HepG2 (cell line): ENCODE measurements at regions not wholly inside any gene's neighbourhood (a gene's known extent, or its start where the extent isn't known, plus 50 kb on each side); places are given as distances from the start of the nearest gene placed in this dataset.

Experiments used
- ATAC-seq: fragments of 200-7000 bp; cut with Tn5 transposase; 3 replicates; pipeline ENCODE4 v1.9.1; 2020; ENCODE audit warnings: mild to moderate bottlenecking, moderate library complexity
- BruUV-seq: library from RNA; stranded (reverse); fragments of 400-500 nt; replicated peaks from 2 replicates; lab custom pipeline; 2021; lab: Mats Ljungman, UMichigan
- CTCF ChIA-PET: fragments of 300-600 bp; formaldehyde crosslinking; extraction: SDS; loops from one replicate; lab custom pipeline; 2021; ENCODE audit warnings: low total read pairs, inconsistent platforms, low intra/inter-chr PET ratio; lab: Yijun Ruan, JAX
- POLR2A ChIA-PET: fragments of 350-600 bp; sonication (Branson Sonifier 250); formaldehyde crosslinking; loops from one replicate; lab custom pipeline; 2020; ENCODE audit warnings: antibody characterized with exemption, inconsistent platforms; lab: Yijun Ruan, JAX
- DNase-seq: peaks from one replicate; pipeline ENCODE4 v3.0.0-alpha.2; 2015; ENCODE audit warnings: low spot score
- FAIRE-seq: peaks from 3 replicates; lab custom pipeline; 2011; peaks lifted over from hg19 to GRCh38; lab: Jason Lieb, UNC
- H2AFZ ChIP-seq: one replicate; pipeline ENCODE4 v1.6.1; 2011; ENCODE audit warnings: low read length, inconsistent platforms
- H3K27ac ChIP-seq: fragments of 300-600 bp; 3 replicates; pipeline ENCODE4 v1.8.0; 2011; ENCODE audit warnings: mixed run types, mild to moderate bottlenecking, mixed read lengths, low read length, inconsistent platforms; ENCODE audit not compliant: insufficient read depth; ENCODE audit errors: extremely low read length
- H3K27me3 ChIP-seq, 2 experiments: fragments of 200-600 bp in 1 of 2; 2 replicates in 1 of 2; 3 replicates in 1 of 2; pipeline versions ENCODE4 v1.6.0 to v1.8.0; 2011; ENCODE audit warnings: low read length in 2 of 2, mild to moderate bottlenecking in 2 of 2, moderate library complexity in 2 of 2, inconsistent platforms in 1 of 2; ENCODE audit not compliant: insufficient read depth in 2 of 2, control insufficient read depth in 1 of 2
- H3K36me3 ChIP-seq, 2 experiments: fragments of 200-600 bp in 1 of 2; replicated peaks in 1 of 2; 2 replicates in 1 of 2; 3 replicates in 1 of 2; pipeline versions ENCODE4 v1.5.1 to v1.8.0; 2011; ENCODE audit warnings: low read length in 2 of 2, inconsistent platforms in 1 of 2; ENCODE audit not compliant: insufficient read depth in 2 of 2, control insufficient read depth in 1 of 2
- H3K4me1 ChIP-seq: 2 replicates; pipeline ENCODE4 v1.5.1; 2012; ENCODE audit warnings: low read length, inconsistent platforms; ENCODE audit not compliant: insufficient read depth
- H3K4me2 ChIP-seq: 2 replicates; pipeline ENCODE4 v1.6.0; 2011; ENCODE audit warnings: low read depth, low read length, inconsistent platforms
- H3K4me3 ChIP-seq, 3 experiments: fragments of 200-600 bp in 1 of 3; sonication (generic), shearing (Covaris generic) in 1 of 3; replicated peaks in 1 of 3; 2 replicates each; pipeline ENCODE4 v1.5.1; 2011 to 2016; ENCODE audit warnings: low read length in 3 of 3, inconsistent platforms in 2 of 3, low read depth in 2 of 3, mild to moderate bottlenecking in 2 of 3, control low read depth in 1 of 3, mixed read lengths in 1 of 3; ENCODE audit not compliant: insufficient read depth in 1 of 3
- H3K79me2 ChIP-seq: one replicate; pipeline ENCODE4 v1.6.1; 2011; ENCODE audit warnings: low read length, inconsistent platforms; ENCODE audit not compliant: insufficient read depth
- H3K9ac ChIP-seq: 2 replicates; pipeline ENCODE4 v1.6.0; 2011; ENCODE audit warnings: mild to moderate bottlenecking, low read depth, low read length, inconsistent platforms; ENCODE audit not compliant: insufficient read depth
- H3K9me3 ChIP-seq: 2 replicates; pipeline ENCODE4 v1.5.1; 2012; ENCODE audit warnings: mild to moderate bottlenecking, low read length
- H4K20me1 ChIP-seq: 2 replicates; pipeline ENCODE4 v1.6.0; 2011; ENCODE audit warnings: inconsistent platforms, mild to moderate bottlenecking, low read length, moderate library complexity; ENCODE audit not compliant: insufficient read depth
- MXI1 ChIP-seq: IDR thresholded peaks from 3 replicates; pipeline ENCODE4 v1.6.1; 2012; ENCODE audit warnings: low read depth, low read length, inconsistent platforms, borderline replicate concordance
- NKX3-1 ChIP-seq: sonication (generic); formaldehyde crosslinking; IDR thresholded peaks from 2 replicates; pipeline ENCODE4 v1.5.0; 2020; ENCODE audit warnings: missing genetic modification reagents
- TBX3 ChIP-seq: fragments of 450-650 bp; IDR thresholded peaks from 2 replicates; pipeline ENCODE4 v1.6.1; 2017; ENCODE audit warnings: antibody characterized with exemption, mild to moderate bottlenecking, inconsistent platforms, borderline replicate concordance
- THYN1 ChIP-seq: sonication (generic); formaldehyde crosslinking; IDR thresholded peaks from 2 replicates; pipeline ENCODE4 v1.8.1; 2023; ENCODE audit warnings: low read depth, mild to moderate bottlenecking, moderate library complexity, missing genetic modification reagents, borderline replicate concordance
- YY1 ChIP-seq: IDR thresholded peaks from 2 replicates; pipeline ENCODE4 v1.6.1; 2011; ENCODE audit warnings: low read length, low read depth, moderate library complexity, mild to moderate bottlenecking; ENCODE audit not compliant: insufficient read depth, insufficient replicate concordance
- ZBTB38 ChIP-seq: sonication (generic); formaldehyde crosslinking; IDR thresholded peaks from 2 replicates; pipeline ENCODE4 v1.5.1; 2020; ENCODE audit warnings: mild to moderate bottlenecking, missing genetic modification reagents
- ZNF20 ChIP-seq: sonication (generic); formaldehyde crosslinking; IDR thresholded peaks from 2 replicates; pipeline ENCODE4 v1.4.0; 2020; ENCODE audit warnings: mild to moderate bottlenecking, moderate library complexity, missing genetic modification reagents
- ZNF354B ChIP-seq: sonication (generic); formaldehyde crosslinking; IDR thresholded peaks from 2 replicates; pipeline ENCODE4 v1.8.0; 2022; ENCODE audit warnings: mild to moderate bottlenecking, missing genetic modification reagents
- ZNF766 ChIP-seq: sonication (generic); formaldehyde crosslinking; IDR thresholded peaks from 2 replicates; pipeline ENCODE4 v1.5.0; 2020; ENCODE audit warnings: missing genetic modification reagents, borderline replicate concordance
- WGBS: methylation state at CpG from one replicate; pipeline ENCODE4 v1.1.6; 2017; ENCODE audit warnings: low lambda C conversion rate; 5-methylcytosine and 5-hydroxymethylcytosine counted together
- in situ Hi-C: cut with HindIII; loops from 2 replicates; pipeline ENCODE4 v1.10.0; 2017; ENCODE audit warnings: low pct_unique_long_range_greater_than_20kb; ENCODE audit not compliant: extremely low pct_ligation_motif_present
- intact Hi-C: fragments of 100-400 bp; cut with micrococcal nuclease; formaldehyde crosslinking; loops from one replicate; pipeline ENCODE4 v1.10.0; 2022; ENCODE audit not compliant: unreplicated experiment

GRCh38 chr2:150693556-150693955 is 206.1 kb upstream of the RND3 start:
- Histone ChIP-seq H3K4me2 (no peak overlapping the region), H3K36me3 (no peaks in the 10 kb centered on the region), H3K9me3 (peaks cover 7% of the 10 kb centered on the region; the same call in 1 of the 2 replicates), H3K4me3 (no peak overlapping the region)
- DNase-seq = no peak
- POLR2A ChIA-PET = no interaction called here
- no TSS peak for BruUV-seq
- TF ChIP-seq ZNF354B (no peak), YY1 (no peak), THYN1 (CRISPR knock-in tag) (no peak), TBX3 (no peak), NKX3-1 (no peak), ZNF766 (CRISPR knock-in tag) (no peak), ZNF20 (CRISPR knock-in tag) (no peak), MXI1 (no peak)
- TF ChIP-seq, all 625 proteins: peak for 0
- H4K20me1 ChIP-seq = no peaks in the 10 kb centered on the region
- intact Hi-C loops (no loop called here), in situ Hi-C loops (no loop called here)
- 0% methylated on average over 2 of the region's 2 CpGs for WGBS
- H3K4me1 ChIP-seq = no peaks in the 10 kb centered on the region
- ATAC-seq = no peak
- no peak for FAIRE-seq
- H3K79me2 ChIP-seq = no peaks in the 10 kb centered on the region
- no peak overlapping the region for H3K9ac ChIP-seq
- H3K27me3 ChIP-seq = no peaks in the 10 kb centered on the region
- no peak overlapping the region for H2AFZ ChIP-seq
- CTCF ChIA-PET = no interaction called here
- H3K27ac ChIP-seq = no peak overlapping the region

- H3K9ac ChIP-seq = no peak overlapping the region
- H3K79me2 ChIP-seq = no peaks in the 10 kb centered on the region
- H3K4me1 ChIP-seq = no peaks in the 10 kb centered on the region
- CTCF ChIA-PET = no interaction called here
- no peaks in the 10 kb centered on the region for H3K27me3 ChIP-seq
- no peak overlapping the region for H3K27ac ChIP-seq
- no peak overlapping the region for H2AFZ ChIP-seq
- no peaks in the 10 kb centered on the region for H3K36me3 ChIP-seq
- FAIRE-seq (no peak), ATAC-seq (no peak), DNase-seq (no peak)
- no peak for TF ChIP-seq ZBTB38 (CRISPR knock-in tag)
- BruUV-seq = no TSS peak
- H4K20me1 ChIP-seq = no peaks in the 10 kb centered on the region
- intact Hi-C loops (no loop called here), in situ Hi-C loops (no loop called here)
- peaks cover 7% of the 10 kb centered on the region; the same call in 1 of the 2 replicates for H3K9me3 ChIP-seq
- 9% methylated on average over 1 of the region's 1 CpG for WGBS
- no peak overlapping the region for H3K4me3 ChIP-seq
- H3K4me2 ChIP-seq = no peak overlapping the region
- POLR2A ChIA-PET = no interaction called here
Measured at GRCh38 chr2:150690870-150691269, 203.4 kb upstream of the RND3 start.
